ENCODE measurements at regions not wholly inside any gene's neighbourhood (a gene's known extent, or its start where the extent isn't known, plus 50 kb on each side); places are given as distances from the start of the nearest gene placed in this dataset.

GRCh38 chr18:25434745-25435144 is 82.8 kb upstream of the ZNF521 start:
- Histone ChIP-seq H3K4me1 (ENCODE audit: insufficient read depth, low read length, poor library complexity, severe bottlenecking) (no peaks in the 10 kb centered on the region), H3K36me3 (ENCODE audit: insufficient read depth, low read length) (no peaks in the 10 kb centered on the region), H3F3A (ENCODE audit: low read depth) (no peaks in the 10 kb centered on the region), H3K9me3 (ENCODE audit: insufficient read depth, low read depth, low read length) (no peaks in the 10 kb centered on the region), H3K4me3 (ENCODE audit: low read length, poor library complexity, severe bottlenecking) (no peak overlapping the region), H2AFZ (ENCODE audit: low read length) (no peak overlapping the region), H3K4me2 (ENCODE audit: low read depth, low read length, poor library complexity, severe bottlenecking) (no peak overlapping the region), H3K9me2 (replicated peaks; ENCODE audit: low read depth, low read length) (no peaks in the 10 kb centered on the region), H3K79me2 (ENCODE audit: insufficient read depth, low read length) (no peaks in the 10 kb centered on the region), H3K9ac (ENCODE audit: low read depth, low read length, poor library complexity, severe bottlenecking) (no peak overlapping the region), H3K27me3 (ENCODE audit: insufficient read depth, low read length, poor library complexity, severe bottlenecking) (no peaks in the 10 kb centered on the region), H4K20me1 (ENCODE audit: insufficient read depth, low read length, poor library complexity, severe bottlenecking) (no peaks in the 10 kb centered on the region)
- no peak for TF ChIP-seq EZH2phosphoT487 (IDR thresholded peaks at IDR 0.05; ENCODE audit: borderline replicate concordance)
- TF ChIP-seq CTCF (conservative IDR thresholded peaks at IDR 0.05; ENCODE audit: low read length): no peak

GRCh38 chr18:25433590-25433989 is 81.6 kb upstream of the ZNF521 start:
- Histone ChIP-seq H2AFZ (ENCODE audit: low read length) (no peak overlapping the region), H3K9me3 (ENCODE audit: insufficient read depth, low read depth, low read length) (no peaks in the 10 kb centered on the region), H3K4me2 (ENCODE audit: low read depth, low read length, poor library complexity, severe bottlenecking) (no peak overlapping the region), H3K4me3 (ENCODE audit: low read length, poor library complexity, severe bottlenecking) (no peak overlapping the region), H4K20me1 (ENCODE audit: insufficient read depth, low read length, poor library complexity, severe bottlenecking) (no peaks in the 10 kb centered on the region), H3K36me3 (ENCODE audit: insufficient read depth, low read length) (no peaks in the 10 kb centered on the region), H3K9ac (ENCODE audit: low read depth, low read length, poor library complexity, severe bottlenecking) (no peak overlapping the region), H3K27me3 (ENCODE audit: insufficient read depth, low read length, poor library complexity, severe bottlenecking) (no peaks in the 10 kb centered on the region), H3F3A (ENCODE audit: low read depth) (no peaks in the 10 kb centered on the region), H3K4me1 (ENCODE audit: insufficient read depth, low read length, poor library complexity, severe bottlenecking) (no peaks in the 10 kb centered on the region), H3K79me2 (ENCODE audit: insufficient read depth, low read length) (no peaks in the 10 kb centered on the region), H3K9me2 (replicated peaks; ENCODE audit: low read depth, low read length) (no peaks in the 10 kb centered on the region)
- TF ChIP-seq EZH2phosphoT487 (IDR thresholded peaks at IDR 0.05; ENCODE audit: borderline replicate concordance): no peak
- no peak for TF ChIP-seq CTCF (conservative IDR thresholded peaks at IDR 0.05; ENCODE audit: low read length)

- H2AFZ ChIP-seq (ENCODE audit: low read length): no peak overlapping the region
- peaks cover 4% of the 10 kb centered on the region for H3K4me1 ChIP-seq (ENCODE audit: insufficient read depth, low read length, poor library complexity, severe bottlenecking)
These were observed 73.1 kb upstream of the ZNF521 start for GRCh38 chr18:25425024-25425423.

More at GRCh38 chr18:25425024-25425423, 73.1 kb upstream of the ZNF521 start:
- H3K4me3 ChIP-seq (ENCODE audit: low read length, poor library complexity, severe bottlenecking): no peak overlapping the region
- H3K4me2 ChIP-seq (ENCODE audit: low read depth, low read length, poor library complexity, severe bottlenecking): no peak overlapping the region
- no peak overlapping the region for H3K9ac ChIP-seq (ENCODE audit: low read depth, low read length, poor library complexity, severe bottlenecking)
- no peaks in the 10 kb centered on the region for H3K9me2 ChIP-seq (replicated peaks; ENCODE audit: low read depth, low read length)
- no peaks in the 10 kb centered on the region for H3K79me2 ChIP-seq (ENCODE audit: insufficient read depth, low read length)
- no peaks in the 10 kb centered on the region for H3K9me3 ChIP-seq (ENCODE audit: insufficient read depth, low read depth, low read length)
- TF ChIP-seq EZH2phosphoT487 (IDR thresholded peaks at IDR 0.05; ENCODE audit: borderline replicate concordance) (no peak), CTCF (conservative IDR thresholded peaks at IDR 0.05; ENCODE audit: low read length) (no peak)
- no peaks in the 10 kb centered on the region for H4K20me1 ChIP-seq (ENCODE audit: insufficient read depth, low read length, poor library complexity, severe bottlenecking)
- H3F3A ChIP-seq (ENCODE audit: low read depth): no peaks in the 10 kb centered on the region
- no peaks in the 10 kb centered on the region for H3K36me3 ChIP-seq (ENCODE audit: insufficient read depth, low read length)
- H3K27me3 ChIP-seq (ENCODE audit: insufficient read depth, low read length, poor library complexity, severe bottlenecking): no peaks in the 10 kb centered on the region

Measured in Loucy (cell line).